WTC11 (cell line): ENCODE measurements at regions not wholly inside any gene's neighbourhood (a gene's known extent, or its start where the extent isn't known, plus 50 kb on each side); places are given as distances from the start of the nearest gene placed in this dataset.

ENCODE experiments used
- ATAC-seq: fragments of 200-7000 bp; cut with Tn5 transposase; 2 replicates; pipeline ENCODE4 v1.10.0; 2021; ENCODE audit warnings: mild to moderate bottlenecking, moderate library complexity
- CTCF ChIA-PET: fragments of 300-600 bp; sonication (Branson Sonifier 250); formaldehyde crosslinking; loops from one replicate; lab custom pipeline; 2021; ENCODE audit warnings: antibody characterized with exemption; lab: Charles Lee
- POLR2A ChIA-PET: fragments of 350-600 bp; sonication (Branson Sonifier 250); formaldehyde crosslinking; loops from one replicate; lab custom pipeline; 2021; ENCODE audit warnings: antibody characterized with exemption; lab: Charles Lee
- DNase-seq: peaks from one replicate; pipeline ENCODE4 v3.0.0; 2021; ENCODE audit warnings: low spot score
- H3K27ac Mint-ChIP-seq: 2 replicates; pipeline ENCODE4 v1.8.0; 2021; ENCODE audit warnings: mixed read lengths
- H3K27me3 Mint-ChIP-seq: 2 replicates; pipeline ENCODE4 v1.8.0; 2021; ENCODE audit warnings: low read depth, mild to moderate bottlenecking, moderate library complexity, mixed read lengths
- H3K36me3 Mint-ChIP-seq: 2 replicates; pipeline ENCODE4 v1.8.0; 2021; ENCODE audit warnings: mixed read lengths
- H3K4me1 Mint-ChIP-seq: 2 replicates; pipeline ENCODE4 v1.8.0; 2022; ENCODE audit warnings: mixed read lengths
- H3K4me3 Mint-ChIP-seq: 2 replicates; pipeline ENCODE4 v1.8.0; 2021; ENCODE audit warnings: mild to moderate bottlenecking, moderate library complexity, mixed read lengths
- H3K9me3 Mint-ChIP-seq: 2 replicates; pipeline ENCODE4 v1.8.0; 2021; ENCODE audit warnings: mixed read lengths
- ARID4B ChIP-seq: sonication (generic); formaldehyde crosslinking; IDR thresholded peaks from 2 replicates; pipeline ENCODE4 v1.8.0; 2023; ENCODE audit warnings: missing genetic modification reagents, mild to moderate bottlenecking, borderline replicate concordance
- CREM ChIP-seq: sonication (generic); formaldehyde crosslinking; IDR thresholded peaks from 2 replicates; pipeline ENCODE4 v1.8.1; 2022; ENCODE audit warnings: mild to moderate bottlenecking, missing genetic modification reagents, moderate library complexity
- E2F1 ChIP-seq: sonication (generic); formaldehyde crosslinking; IDR thresholded peaks from 2 replicates; pipeline ENCODE4 v1.8.0; 2022; ENCODE audit warnings: mild to moderate bottlenecking, missing genetic modification reagents
- E2F4 ChIP-seq: sonication (generic); formaldehyde crosslinking; IDR thresholded peaks from 2 replicates; pipeline ENCODE4 v1.8.1; 2022; ENCODE audit warnings: low read depth, mild to moderate bottlenecking, moderate library complexity, missing genetic modification reagents, borderline replicate concordance
- EMX1 ChIP-seq: fragments of 250-450 bp; sonication (Bioruptor Pico); IDR thresholded peaks from 2 replicates; pipeline ENCODE4 v1.8.0; 2021; ENCODE audit warnings: mild to moderate bottlenecking
- ETV6 ChIP-seq: sonication (generic); formaldehyde crosslinking; IDR thresholded peaks from 2 replicates; pipeline ENCODE4 v1.8.1; 2022; ENCODE audit warnings: mild to moderate bottlenecking, missing genetic modification reagents
- FOXP1 ChIP-seq: sonication (generic); formaldehyde crosslinking; IDR thresholded peaks from 2 replicates; pipeline ENCODE4 v1.8.0; 2022; ENCODE audit warnings: missing genetic modification reagents, mild to moderate bottlenecking, moderate library complexity, borderline replicate concordance
- GRHL2 ChIP-seq: fragments of 250-450 bp; sonication (Bioruptor Pico); IDR thresholded peaks from 2 replicates; pipeline ENCODE4 v1.8.0; 2022; ENCODE audit warnings: mild to moderate bottlenecking, moderate library complexity; ENCODE audit not compliant: insufficient replicate concordance, severe bottlenecking
- IRF1 ChIP-seq: sonication (generic); formaldehyde crosslinking; IDR thresholded peaks from 2 replicates; pipeline ENCODE4 v1.8.0; 2023; ENCODE audit warnings: missing genetic modification reagents
- JAZF1 ChIP-seq: fragments of 250-450 bp; sonication (Bioruptor Pico); IDR thresholded peaks from 2 replicates; pipeline ENCODE4 v1.9.0; 2021; ENCODE audit warnings: moderate library complexity, mild to moderate bottlenecking, inconsistent platforms
- JUN ChIP-seq: sonication (generic); formaldehyde crosslinking; IDR thresholded peaks from 2 replicates; pipeline ENCODE4 v1.8.0; 2023; ENCODE audit warnings: mild to moderate bottlenecking, missing genetic modification reagents
- MYBL2 ChIP-seq: sonication (generic); formaldehyde crosslinking; IDR thresholded peaks from 2 replicates; pipeline ENCODE4 v1.8.1; 2023; ENCODE audit warnings: mild to moderate bottlenecking, moderate library complexity, missing genetic modification reagents
- NR1H2 ChIP-seq: sonication (generic); formaldehyde crosslinking; IDR thresholded peaks from 2 replicates; pipeline ENCODE4 v1.9.0; 2021; ENCODE audit warnings: mild to moderate bottlenecking, moderate library complexity, missing genetic modification reagents
- OVOL2 ChIP-seq: fragments of 250-450 bp; sonication (Bioruptor Pico); IDR thresholded peaks from 2 replicates; pipeline ENCODE4 v1.9.0; 2021; ENCODE audit warnings: mild to moderate bottlenecking, borderline replicate concordance
- RORB ChIP-seq: fragments of 250-450 bp; sonication (Bioruptor Pico); IDR thresholded peaks from 2 replicates; pipeline ENCODE4 v1.9.0; 2021; ENCODE audit warnings: mild to moderate bottlenecking
- USF1 ChIP-seq: sonication (generic); formaldehyde crosslinking; IDR thresholded peaks from 2 replicates; pipeline ENCODE4 v1.8.0; 2022; ENCODE audit warnings: mild to moderate bottlenecking, missing genetic modification reagents
- ZBTB21 ChIP-seq: sonication (generic); formaldehyde crosslinking; IDR thresholded peaks from 2 replicates; pipeline ENCODE4 v1.8.1; 2023; ENCODE audit warnings: mild to moderate bottlenecking, missing genetic modification reagents, borderline replicate concordance
- ZMAT4 ChIP-seq: fragments of 250-450 bp; sonication (Bioruptor Pico); IDR thresholded peaks from 2 replicates; pipeline ENCODE4 v1.9.0; 2021; ENCODE audit warnings: mild to moderate bottlenecking
- ZSCAN18 ChIP-seq: fragments of 250-450 bp; sonication (Bioruptor Pico); IDR thresholded peaks from 2 replicates; pipeline ENCODE4 v2.1.2; 2022; ENCODE audit warnings: mild to moderate bottlenecking, moderate library complexity
- TF ChIP-seq, protein P1 (sequence below): sonication (generic); formaldehyde crosslinking; IDR thresholded peaks from 2 replicates; pipeline ENCODE4 v1.8.1; 2023; ENCODE audit warnings: mild to moderate bottlenecking, missing genetic modification reagents, moderate library complexity
- TF ChIP-seq, protein P2 (sequence below): sonication (generic); formaldehyde crosslinking; IDR thresholded peaks from 2 replicates; pipeline ENCODE4 v1.8.0; 2022; ENCODE audit warnings: mild to moderate bottlenecking, missing genetic modification reagents

DNA sequence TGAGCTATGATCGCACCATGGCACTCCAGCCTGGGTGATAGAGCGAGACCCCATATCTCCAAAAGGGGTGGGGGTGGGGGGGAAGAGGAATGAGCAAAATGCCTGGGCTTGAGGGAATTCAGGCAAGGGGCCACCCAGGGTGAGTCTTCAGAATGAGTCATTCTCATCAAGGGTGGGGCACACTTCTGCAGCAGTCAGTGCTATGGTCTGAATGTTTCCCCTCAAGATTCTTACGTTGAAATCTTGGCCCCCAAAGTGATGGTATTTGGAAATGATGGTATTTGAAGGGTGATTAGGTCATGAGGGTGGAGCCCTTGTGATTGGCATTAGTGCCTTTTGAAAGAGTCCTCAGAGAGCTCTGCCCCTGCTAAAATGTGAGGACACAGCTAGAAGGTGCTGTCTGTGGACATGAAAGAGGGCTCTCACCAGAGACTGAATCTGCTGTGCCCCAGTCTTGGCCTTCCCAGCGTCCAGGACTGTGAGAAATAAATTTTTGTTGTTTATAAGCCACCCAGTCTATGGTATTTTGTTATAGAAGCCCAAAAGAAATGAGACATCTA is 86.4 kb upstream of the THY1 start:
- H3K4me1 Mint-ChIP-seq, result peaks cover 8% of the 10 kb centered on the region
- H3K4me3 Mint-ChIP-seq, result no peak overlapping the region
- H3K36me3 Mint-ChIP-seq, result peaks cover 7% of the 10 kb centered on the region; the same call in 1 of the 2 replicates
- ATAC-seq (no peak), DNase-seq (no peak)
- ChIA-PET CTCF (no interaction called here), POLR2A (no interaction called here)
- peaks cover under 1% of the 10 kb centered on the region for H3K27me3 Mint-ChIP-seq
- H3K9me3 Mint-ChIP-seq, result peaks cover 5% of the 10 kb centered on the region
- H3K27ac Mint-ChIP-seq, result no peak overlapping the region
- no peak for TF ChIP-seq JUN (CRISPR knock-in tag)
- TF ChIP-seq ETV6 (CRISPR knock-in tag), result no peak
- TF ChIP-seq EMX1 (CRISPR knock-in tag), result no peak
- TF ChIP-seq, protein P1, sequence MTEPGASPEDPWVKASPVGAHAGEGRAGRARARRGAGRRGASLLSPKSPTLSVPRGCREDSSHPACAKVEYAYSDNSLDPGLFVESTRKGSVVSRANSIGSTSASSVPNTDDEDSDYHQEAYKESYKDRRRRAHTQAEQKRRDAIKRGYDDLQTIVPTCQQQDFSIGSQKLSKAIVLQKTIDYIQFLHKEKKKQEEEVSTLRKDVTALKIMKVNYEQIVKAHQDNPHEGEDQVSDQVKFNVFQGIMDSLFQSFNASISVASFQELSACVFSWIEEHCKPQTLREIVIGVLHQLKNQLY, result no peak
- no peak for TF ChIP-seq E2F1
- no peak for TF ChIP-seq JAZF1 (CRISPR knock-in tag)
- TF ChIP-seq ZBTB21 (CRISPR knock-in tag), result no peak
- TF ChIP-seq E2F4 (CRISPR knock-in tag), result no peak
- no peak for TF ChIP-seq OVOL2
- no peak for TF ChIP-seq RORB
- no peak for TF ChIP-seq CREM (CRISPR knock-in tag)
- TF ChIP-seq ZMAT4 (CRISPR knock-in tag), result no peak

DNA sequence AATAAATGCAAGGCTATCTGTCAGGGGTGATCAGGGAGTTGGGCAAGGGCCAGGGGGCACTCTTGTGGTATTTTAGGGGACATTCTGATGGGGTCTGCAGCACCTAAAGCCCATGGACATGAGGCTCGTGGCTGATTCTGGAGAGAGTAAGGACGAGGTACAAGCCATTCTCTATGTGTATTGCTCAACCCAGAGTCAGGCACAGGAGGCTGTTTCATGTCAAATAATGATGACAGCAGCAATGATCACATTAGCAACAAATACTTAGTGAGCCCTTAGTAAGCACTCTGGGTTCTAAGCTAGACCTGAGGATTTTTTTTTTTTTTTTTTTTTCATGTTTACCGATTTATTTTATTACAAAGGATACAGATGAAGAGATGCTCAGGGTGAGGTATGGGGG is 83.5 kb upstream of the THY1 start:
- no peak for ATAC-seq
- TF ChIP-seq GRHL2 (CRISPR knock-in tag), result no peak
- TF ChIP-seq RORB, result no peak
- TF ChIP-seq, protein P2, sequence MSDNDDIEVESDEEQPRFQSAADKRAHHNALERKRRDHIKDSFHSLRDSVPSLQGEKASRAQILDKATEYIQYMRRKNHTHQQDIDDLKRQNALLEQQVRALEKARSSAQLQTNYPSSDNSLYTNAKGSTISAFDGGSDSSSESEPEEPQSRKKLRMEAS (CRISPR knock-in tag), result no peak
- TF ChIP-seq NR1H2 (CRISPR knock-in tag), result no peak
- no peak for TF ChIP-seq IRF1 (CRISPR knock-in tag)
- TF ChIP-seq ZSCAN18 (CRISPR knock-in tag), result no peak
- no peak for TF ChIP-seq FOXP1 (CRISPR knock-in tag)
- no peak for TF ChIP-seq JUN (CRISPR knock-in tag)
- no peak for TF ChIP-seq ARID4B
- TF ChIP-seq USF1 (CRISPR knock-in tag), result no peak
- no peak for TF ChIP-seq MYBL2 (CRISPR knock-in tag)
- TF ChIP-seq, all 79 proteins: peak for 0
- H3K36me3 Mint-ChIP-seq, result peaks cover 7% of the 10 kb centered on the region; the same call in 1 of the 2 replicates
- peaks cover 13% of the 10 kb centered on the region for H3K9me3 Mint-ChIP-seq
- DNase-seq, result no peak
- CTCF ChIA-PET, result interaction anchor here (0.6 to 0.9 kb wide), 4 partner anchors 11 to 734 kb away, joined by 3 to 4 read pairs (median 3); partner anchors contain the start of gene POU2F3
- peaks cover 17% of the 10 kb centered on the region for H3K4me1 Mint-ChIP-seq
- no peak overlapping the region for H3K27ac Mint-ChIP-seq
- no peak overlapping the region for H3K4me3 Mint-ChIP-seq
- POLR2A ChIA-PET, result no interaction called here
- peaks cover 4% of the 10 kb centered on the region for H3K27me3 Mint-ChIP-seq
